Activated CD8-positive, alpha-beta memory T cell treated with anti-CD3 and anti-CD28 coated beads, Interleukin-2, amount 50 U/mL, for 24 hours (primary cell): ENCODE measurements at regions not wholly inside any gene's neighbourhood (a gene's known extent, or its start where the extent isn't known, plus 50 kb on each side); places are given as distances from the start of the nearest gene placed in this dataset.

Experiments
- DNase-seq: peaks from one replicate; pipeline ENCODE4 v3.0.0-alpha.2; 2020; ENCODE audit errors: extremely low read depth

- no peak for DNase-seq
Observed at GRCh38 chr2:12027136-12027535, 280.7 kb downstream of the LPIN1 start.

GRCh38 chr2:12031866-12032265 is 285.4 kb downstream of the LPIN1 start:
- no peak for DNase-seq

- no peak for DNase-seq
Observed at GRCh38 chr2:12032398-12032797, 286.0 kb downstream of the LPIN1 start.

GRCh38 chr2:12032975-12033374 is 286.5 kb downstream of the LPIN1 start:
- DNase-seq = no peak

- no peak for DNase-seq
Observed at GRCh38 chr2:12033494-12033893, 287.1 kb downstream of the LPIN1 start.

GRCh38 chr2:12034382-12034781 is 287.9 kb downstream of the LPIN1 start:
- no peak for DNase-seq

GRCh38 chr2:12035029-12035720 is 288.7 kb downstream of the LPIN1 start:
- no peak for DNase-seq

- no peak for DNase-seq
Observed at GRCh38 chr2:12035956-12036639, 289.7 kb downstream of the LPIN1 start.

- no peak for DNase-seq
Observed at GRCh38 chr2:12036640-12036983, 290.2 kb downstream of the LPIN1 start.

GRCh38 chr2:12037301-12037700 is 290.9 kb downstream of the LPIN1 start:
- DNase-seq = no peak

GRCh38 chr2:12041236-12041635 is 294.8 kb downstream of the LPIN1 start:
- no peak for DNase-seq

- no peak for DNase-seq
Observed at GRCh38 chr2:12043131-12043530, 296.7 kb downstream of the LPIN1 start.

- no peak for DNase-seq
Observed at GRCh38 chr2:12044857-12045256, 298.4 kb downstream of the LPIN1 start.

- no peak for DNase-seq
Observed at GRCh38 chr2:12045864-12046291, 299.4 kb downstream of the LPIN1 start.

- DNase-seq = no peak
Observed at GRCh38 chr2:12046641-12047040, 300.2 kb downstream of the LPIN1 start.

- DNase-seq = no peak
Observed at GRCh38 chr2:12047761-12048160, 301.3 kb downstream of the LPIN1 start.

- no peak for DNase-seq
Observed at GRCh38 chr2:12048550-12048949, 302.1 kb downstream of the LPIN1 start.

- DNase-seq = no peak
Observed at GRCh38 chr2:12050396-12050795, 304.0 kb downstream of the LPIN1 start.

GRCh38 chr2:12051831-12052230 is 305.4 kb downstream of the LPIN1 start:
- no peak for DNase-seq

- DNase-seq = no peak
Observed at GRCh38 chr2:12052796-12053195, 306.4 kb downstream of the LPIN1 start.

GRCh38 chr2:12054956-12055618 is 308.7 kb downstream of the LPIN1 start:
- DNase-seq = no peak

GRCh38 chr2:12057436-12058166 is 311.2 kb downstream of the LPIN1 start:
- no peak for DNase-seq
